Keratinocyte (primary cell): ENCODE measurements at regions not wholly inside any gene's neighbourhood (a gene's known extent, or its start where the extent isn't known, plus 50 kb on each side); places are given as distances from the start of the nearest gene placed in this dataset.

Source experiments
- DNase-seq: peaks from one replicate; pipeline ENCODE4 v3.0.0-alpha.2; 2011; ENCODE audit warnings: low read depth, missing footprints, low spot score
- FAIRE-seq: peaks from 2 replicates; lab custom pipeline; 2011; peaks lifted over from hg19 to GRCh38; lab: Jason Lieb, UNC
- H2AFZ ChIP-seq: 2 replicates; pipeline ENCODE4 v1.6.0; 2012; ENCODE audit warnings: low read length, control low read depth, inconsistent platforms; ENCODE audit not compliant: control insufficient read depth
- H3K27ac ChIP-seq: 2 replicates; pipeline ENCODE4 v1.5.1; 2011; ENCODE audit warnings: low read length; ENCODE audit not compliant: control insufficient read depth, insufficient read depth
- H3K27me3 ChIP-seq: 3 replicates; pipeline ENCODE4 v1.6.0; 2011; ENCODE audit warnings: low read length; ENCODE audit not compliant: control insufficient read depth, insufficient read depth; ENCODE audit errors: extremely low read depth
- H3K36me3 ChIP-seq, 2 experiments: 2 replicates in 1 of 2; 3 replicates in 1 of 2; pipeline ENCODE4 v1.5.1; 2011; ENCODE audit warnings: low read length in 2 of 2, mild to moderate bottlenecking in 1 of 2; ENCODE audit not compliant: control insufficient read depth in 2 of 2, insufficient read depth in 2 of 2; ENCODE audit errors: extremely low read depth in 1 of 2
- H3K4me1 ChIP-seq: 3 replicates; pipeline ENCODE4 v1.5.1; 2011; ENCODE audit warnings: low read length; ENCODE audit not compliant: control insufficient read depth, insufficient read depth; ENCODE audit errors: extremely low read depth
- H3K4me2 ChIP-seq: 3 replicates; pipeline ENCODE4 v1.6.0; 2011; ENCODE audit warnings: low read depth, low read length; ENCODE audit not compliant: control insufficient read depth, insufficient read depth; ENCODE audit errors: extremely low read depth
- H3K4me3 ChIP-seq, 3 experiments: fragments of 200-600 bp in 1 of 3; sonication (generic) in 1 of 3; 2 replicates in 2 of 3; 3 replicates in 1 of 3; pipeline ENCODE4 v1.5.1; 2011 to 2016; ENCODE audit warnings: low read length in 3 of 3, mild to moderate bottlenecking in 3 of 3, control low read depth in 2 of 3, inconsistent platforms in 1 of 3, low read depth in 1 of 3, mixed read lengths in 1 of 3, mixed run types in 1 of 3, moderate library complexity in 1 of 3; ENCODE audit not compliant: control insufficient read depth in 2 of 3, insufficient read depth in 2 of 3; ENCODE audit errors: extremely low read depth in 1 of 3
- H3K79me2 ChIP-seq: 2 replicates; pipeline ENCODE4 v1.6.0; 2012; ENCODE audit warnings: low read length; ENCODE audit not compliant: control insufficient read depth, insufficient read depth
- H3K9ac ChIP-seq: 3 replicates; pipeline ENCODE4 v1.6.0; 2011; ENCODE audit warnings: low read length; ENCODE audit not compliant: control insufficient read depth, insufficient read depth; ENCODE audit errors: extremely low read depth
- H3K9me1 ChIP-seq: 3 replicates; pipeline ENCODE4 v1.6.0; 2011; ENCODE audit warnings: low read length; ENCODE audit not compliant: control insufficient read depth, insufficient read depth; ENCODE audit errors: extremely low read depth
- H3K9me3 ChIP-seq: 2 replicates; pipeline ENCODE4 v1.5.1; 2012; ENCODE audit warnings: low read depth, low read length; ENCODE audit not compliant: control insufficient read depth
- H4K20me1 ChIP-seq: 3 replicates; pipeline ENCODE4 v1.6.0; 2011; ENCODE audit warnings: low read length; ENCODE audit not compliant: control insufficient read depth, insufficient read depth; ENCODE audit errors: extremely low read depth
- EZH2 ChIP-seq: IDR thresholded peaks from one replicate; pipeline ENCODE4 v1.6.1; 2012; ENCODE audit warnings: inconsistent platforms, mild to moderate bottlenecking, low read length, moderate library complexity
- dilution Hi-C: fragments of 300-500 bp; cut with MboI; formaldehyde crosslinking; loops from one replicate; pipeline ENCODE4 v1.7.0; 2020; ENCODE audit warnings: low sequenced_read_pairs; ENCODE audit not compliant: extremely low pct_ligation_motif_present
- TF ChIP-seq, protein P1 (sequence below), 3 experiments: IDR thresholded peaks in 1 of 3; conservative IDR thresholded peaks in 1 of 3; optimal IDR thresholded peaks in 1 of 3; 2 replicates in 2 of 3; 3 replicates in 1 of 3; pipeline versions ENCODE3 to v1.5.1; 2011; ENCODE audit warnings: low read length in 3 of 3, mild to moderate bottlenecking in 3 of 3, moderate library complexity in 2 of 3, control low read depth in 1 of 3, inconsistent platforms in 1 of 3; ENCODE audit not compliant: insufficient read depth in 2 of 3; ENCODE audit errors: extremely low read depth in 1 of 3

- no peak overlapping the region for H3K4me3 ChIP-seq
- TF ChIP-seq, protein P1, sequence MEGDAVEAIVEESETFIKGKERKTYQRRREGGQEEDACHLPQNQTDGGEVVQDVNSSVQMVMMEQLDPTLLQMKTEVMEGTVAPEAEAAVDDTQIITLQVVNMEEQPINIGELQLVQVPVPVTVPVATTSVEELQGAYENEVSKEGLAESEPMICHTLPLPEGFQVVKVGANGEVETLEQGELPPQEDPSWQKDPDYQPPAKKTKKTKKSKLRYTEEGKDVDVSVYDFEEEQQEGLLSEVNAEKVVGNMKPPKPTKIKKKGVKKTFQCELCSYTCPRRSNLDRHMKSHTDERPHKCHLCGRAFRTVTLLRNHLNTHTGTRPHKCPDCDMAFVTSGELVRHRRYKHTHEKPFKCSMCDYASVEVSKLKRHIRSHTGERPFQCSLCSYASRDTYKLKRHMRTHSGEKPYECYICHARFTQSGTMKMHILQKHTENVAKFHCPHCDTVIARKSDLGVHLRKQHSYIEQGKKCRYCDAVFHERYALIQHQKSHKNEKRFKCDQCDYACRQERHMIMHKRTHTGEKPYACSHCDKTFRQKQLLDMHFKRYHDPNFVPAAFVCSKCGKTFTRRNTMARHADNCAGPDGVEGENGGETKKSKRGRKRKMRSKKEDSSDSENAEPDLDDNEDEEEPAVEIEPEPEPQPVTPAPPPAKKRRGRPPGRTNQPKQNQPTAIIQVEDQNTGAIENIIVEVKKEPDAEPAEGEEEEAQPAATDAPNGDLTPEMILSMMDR (optimal IDR thresholded peaks at IDR 0.05 in 1 of 3, IDR thresholded peaks at IDR 0.05 in 1 of 3, conservative IDR thresholded peaks at IDR 0.05 in 1 of 3; ENCODE audit: extremely low read depth in 1 of 3, insufficient read depth in 2 of 3, low read length in 3 of 3) = no peak
- no peak for TF ChIP-seq EZH2
- dilution Hi-C loops = no loop called here
Observed at GRCh38 chr2:118473241-118473640, 374.2 kb downstream of the EN1 start.

GRCh38 chr2:118470297-118470696 is 377.2 kb downstream of the EN1 start:
- Histone ChIP-seq H2AFZ (no peak overlapping the region), H3K9me3 (no peaks in the 10 kb centered on the region), H3K27me3 (no peaks in the 10 kb centered on the region), H3K36me3 (no peaks in the 10 kb centered on the region), H3K9me1 (no peaks in the 10 kb centered on the region), H3K9ac (no peak overlapping the region), H3K79me2 (no peaks in the 10 kb centered on the region), H3K4me1 (peaks cover 5% of the 10 kb centered on the region), H3K4me2 (peak overlapping the region; percentile 35), H4K20me1 (no peaks in the 10 kb centered on the region), H3K4me3 (no peak overlapping the region), H3K27ac (no peak overlapping the region)
- DNase-seq (no peak), FAIRE-seq (no peak)
- TF ChIP-seq EZH2 = no peak
- TF ChIP-seq, protein P1 (optimal IDR thresholded peaks at IDR 0.05 in 1 of 3, IDR thresholded peaks at IDR 0.05 in 1 of 3, conservative IDR thresholded peaks at IDR 0.05 in 1 of 3; ENCODE audit: extremely low read depth in 1 of 3, insufficient read depth in 2 of 3, low read length in 3 of 3) = no peak
- dilution Hi-C loops = no loop called here

More at GRCh38 chr2:118473241-118473640, 374.2 kb downstream of the EN1 start:
- Histone ChIP-seq H3K9me3 (no peaks in the 10 kb centered on the region), H3K9ac (no peak overlapping the region), H3K27me3 (no peaks in the 10 kb centered on the region), H3K27ac (no peak overlapping the region), H3K9me1 (no peaks in the 10 kb centered on the region), H3K36me3 (no peaks in the 10 kb centered on the region), H3K4me2 (no peak overlapping the region), H3K79me2 (no peaks in the 10 kb centered on the region), H2AFZ (no peak overlapping the region), H4K20me1 (no peaks in the 10 kb centered on the region), H3K4me1 (peaks cover 5% of the 10 kb centered on the region)
- DNase-seq = no peak
- FAIRE-seq = no peak
